Transverse colon (tissue), 4 donors: ENCODE measurements at regions not wholly inside any gene's neighbourhood (a gene's known extent, or its start where the extent isn't known, plus 50 kb on each side); places are given as distances from the start of the nearest gene placed in this dataset.
"Not testable (repeated sequence)": the region's sequence is repeated elsewhere in the genome, so short reads cannot be mapped to it uniquely, and the experiment has no call there.

Experiments
- DNase-seq: peaks from one replicate; pipeline ENCODE4 v3.0.0-alpha.2; 2019
- H3K27ac ChIP-seq, 4 donors: fragments of 200-600 bp; sonication (generic); 2 replicates each; pipeline ENCODE4 v1.5.1; 2016 to 2018; ENCODE audit warnings: inconsistent platforms in 4 of 4
- H3K27me3 ChIP-seq: fragments of 200-600 bp; sonication (generic); 2 replicates; pipeline ENCODE4 v1.5.1; 2017; ENCODE audit warnings: inconsistent platforms
- H3K36me3 ChIP-seq, 4 donors: fragments of 200-600 bp; sonication (generic); 2 replicates each; pipeline ENCODE4 v1.5.1; 2017 to 2019; ENCODE audit warnings: inconsistent platforms in 4 of 4
- H3K4me1 ChIP-seq, 4 donors: fragments of 200-600 bp; sonication (generic); 2 replicates each; pipeline ENCODE4 v1.5.1; 2017 to 2020; ENCODE audit warnings: inconsistent platforms in 4 of 4
- H3K4me3 ChIP-seq, 4 donors: fragments of 200-600 bp; sonication (generic); 1 replicate in 1 of 4; 2 replicates in 3 of 4; pipeline versions ENCODE4 v1.5.1 to v1.6.1; 2017 to 2019; ENCODE audit warnings: inconsistent platforms in 4 of 4
- H3K9me3 ChIP-seq, 2 donors: fragments of 200-600 bp; sonication (generic); 2 replicates each; pipeline ENCODE4 v1.5.1; 2017 to 2019; ENCODE audit warnings: inconsistent platforms in 2 of 2
- EP300 ChIP-seq: sonication (generic); formaldehyde crosslinking; IDR thresholded peaks from one replicate; pipeline ENCODE4 v1.6.1; 2017; ENCODE audit warnings: antibody characterized with exemption, low read depth
- POLR2A ChIP-seq: fragments of 450-650 bp; IDR thresholded peaks from one replicate; pipeline ENCODE4 v1.6.1; 2016; ENCODE audit warnings: antibody characterized with exemption, mild to moderate bottlenecking, moderate library complexity
- POLR2AphosphoS5 ChIP-seq, 3 donors: sonication (generic); formaldehyde crosslinking; IDR thresholded peaks; one replicate each; pipeline ENCODE4 v1.6.1; 2016; ENCODE audit warnings: antibody characterized with exemption in 3 of 3
- WGBS, 2 donors: methylation state at CpG; one replicate each; pipeline ENCODE4 v1.1.5; 2018; ENCODE audit warnings: low coverage in 1 of 2; 5-methylcytosine and 5-hydroxymethylcytosine counted together
- in situ Hi-C, 4 donors: fragments of 200-750 bp; cut with MboI; loops; one replicate each; pipeline versions ENCODE4 v1.15.0 to v1.15.1; 2017; ENCODE audit warnings: low sequenced_read_pairs in 3 of 4, low pct_ligation_motif_present in 1 of 4, low pct_unique_long_range_greater_than_20kb in 1 of 4
- intact Hi-C: fragments of 100-400 bp; cut with DNase I; formaldehyde crosslinking; loops from one replicate; pipeline ENCODE4 v1.15.1; 2023; ENCODE audit warnings: low total_unique reads
- TF ChIP-seq, protein P1 (sequence below), 5 experiments: fragments of 200-600 bp in 3 of 5; fragments of 450-650 bp in 2 of 5; sonication (generic) in 3 of 5; IDR thresholded peaks; 1 replicate in 2 of 5; 2 replicates in 3 of 5; pipeline ENCODE4 v1.5.1; 2016 to 2017; ENCODE audit warnings: antibody characterized with exemption in 5 of 5, inconsistent platforms in 3 of 5, mild to moderate bottlenecking in 2 of 5, moderate library complexity in 1 of 5

DNA sequence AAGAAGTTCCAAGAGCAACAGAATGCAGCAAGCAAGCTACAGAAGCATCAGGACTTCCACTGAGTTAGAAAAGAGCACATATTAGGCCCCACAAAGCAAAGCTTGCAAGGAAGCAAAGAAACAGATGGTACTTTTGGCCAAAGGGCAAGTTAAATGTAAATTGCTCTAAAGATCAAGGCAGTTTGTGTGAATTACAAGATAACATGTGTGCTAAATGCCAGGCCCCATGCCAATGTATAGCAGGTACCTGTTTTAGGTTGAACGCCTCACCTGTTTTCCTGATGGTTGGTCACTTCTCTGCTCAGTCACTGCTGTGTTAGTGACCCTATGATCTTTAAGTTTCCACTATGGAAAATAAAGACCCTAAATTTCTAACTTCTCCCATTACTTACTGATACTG lies 606.5 kb upstream of the GYPC start:
- 50 to 65% methylated on average over 1 of the region's 1 CpG for WGBS, 2 donors
- H3K4me1 ChIP-seq = no peaks in the 10 kb centered on the region
- in situ Hi-C loops (no loop called here), intact Hi-C loops (no loop called here)
- TF ChIP-seq POLR2A (no peak), POLR2AphosphoS5 (IDR thresholded peaks at IDR 0.05) (no peak), EP300 (no peak)
- TF ChIP-seq, protein P1, sequence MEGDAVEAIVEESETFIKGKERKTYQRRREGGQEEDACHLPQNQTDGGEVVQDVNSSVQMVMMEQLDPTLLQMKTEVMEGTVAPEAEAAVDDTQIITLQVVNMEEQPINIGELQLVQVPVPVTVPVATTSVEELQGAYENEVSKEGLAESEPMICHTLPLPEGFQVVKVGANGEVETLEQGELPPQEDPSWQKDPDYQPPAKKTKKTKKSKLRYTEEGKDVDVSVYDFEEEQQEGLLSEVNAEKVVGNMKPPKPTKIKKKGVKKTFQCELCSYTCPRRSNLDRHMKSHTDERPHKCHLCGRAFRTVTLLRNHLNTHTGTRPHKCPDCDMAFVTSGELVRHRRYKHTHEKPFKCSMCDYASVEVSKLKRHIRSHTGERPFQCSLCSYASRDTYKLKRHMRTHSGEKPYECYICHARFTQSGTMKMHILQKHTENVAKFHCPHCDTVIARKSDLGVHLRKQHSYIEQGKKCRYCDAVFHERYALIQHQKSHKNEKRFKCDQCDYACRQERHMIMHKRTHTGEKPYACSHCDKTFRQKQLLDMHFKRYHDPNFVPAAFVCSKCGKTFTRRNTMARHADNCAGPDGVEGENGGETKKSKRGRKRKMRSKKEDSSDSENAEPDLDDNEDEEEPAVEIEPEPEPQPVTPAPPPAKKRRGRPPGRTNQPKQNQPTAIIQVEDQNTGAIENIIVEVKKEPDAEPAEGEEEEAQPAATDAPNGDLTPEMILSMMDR (IDR thresholded peaks at IDR 0.05) = no peak
- H3K36me3 ChIP-seq = no peaks in the 10 kb centered on the region
- H3K4me3 ChIP-seq = no peak overlapping the region
- no peak overlapping the region for H3K27ac ChIP-seq
- DNase-seq = no peak
- no peaks in the 10 kb centered on the region for H3K27me3 ChIP-seq
- peaks cover 4 to 5% of the 10 kb centered on the region in 2 donors for H3K9me3 ChIP-seq

DNA sequence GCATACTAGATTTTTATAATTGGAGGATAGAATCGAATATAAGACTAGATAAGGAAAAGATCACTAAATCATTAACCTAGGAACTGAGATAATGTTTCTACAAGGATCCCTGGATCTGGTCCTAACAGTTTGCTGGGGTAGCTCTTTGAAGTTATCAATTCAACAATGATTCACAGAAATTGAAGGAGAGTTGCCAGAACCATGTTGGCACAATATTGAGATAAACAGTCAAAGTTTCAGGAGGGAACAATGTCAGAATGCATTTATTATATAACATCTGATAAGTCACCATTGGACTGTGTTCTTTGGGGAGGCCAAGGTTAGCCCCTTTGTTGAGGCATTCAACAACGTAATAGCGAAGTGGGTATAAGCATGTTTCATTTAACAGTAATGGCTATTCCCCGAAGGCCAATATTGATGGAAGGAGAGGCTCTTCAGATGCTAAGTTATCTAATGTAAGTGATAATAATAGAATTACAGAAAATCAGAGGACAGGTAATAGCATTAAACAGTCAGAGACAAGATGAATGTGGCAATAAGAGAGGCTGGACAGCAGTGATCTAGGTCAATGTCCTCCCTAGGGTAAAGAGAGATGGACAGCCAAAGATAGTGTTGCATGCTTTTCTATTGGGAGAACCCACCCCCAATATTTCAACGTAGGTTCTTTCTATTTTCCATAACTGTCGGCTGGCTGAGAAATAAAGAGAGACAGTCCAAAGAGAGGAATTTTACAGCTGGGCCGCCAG lies 604.8 kb upstream of the GYPC start:
- Histone ChIP-seq H3K27me3 (no peaks in the 10 kb centered on the region), H3K9me3 (peaks cover 4 to 5% of the 10 kb centered on the region in 2 donors), H3K4me3 (no peak overlapping the region), H3K27ac (no peak overlapping the region), H3K4me1 (no peaks in the 10 kb centered on the region), H3K36me3 (no peaks in the 10 kb centered on the region)
- 81 to 87% methylated on average over 7 of the region's 7 CpGs for WGBS, 2 donors
- intact Hi-C loops (no loop called here), in situ Hi-C loops (no loop called here)
- DNase-seq = no peak
- TF ChIP-seq, protein P1 (IDR thresholded peaks at IDR 0.05) = no peak
- TF ChIP-seq POLR2A (no peak), EP300 (no peak), POLR2AphosphoS5 (IDR thresholded peaks at IDR 0.05) (no peak)

DNA sequence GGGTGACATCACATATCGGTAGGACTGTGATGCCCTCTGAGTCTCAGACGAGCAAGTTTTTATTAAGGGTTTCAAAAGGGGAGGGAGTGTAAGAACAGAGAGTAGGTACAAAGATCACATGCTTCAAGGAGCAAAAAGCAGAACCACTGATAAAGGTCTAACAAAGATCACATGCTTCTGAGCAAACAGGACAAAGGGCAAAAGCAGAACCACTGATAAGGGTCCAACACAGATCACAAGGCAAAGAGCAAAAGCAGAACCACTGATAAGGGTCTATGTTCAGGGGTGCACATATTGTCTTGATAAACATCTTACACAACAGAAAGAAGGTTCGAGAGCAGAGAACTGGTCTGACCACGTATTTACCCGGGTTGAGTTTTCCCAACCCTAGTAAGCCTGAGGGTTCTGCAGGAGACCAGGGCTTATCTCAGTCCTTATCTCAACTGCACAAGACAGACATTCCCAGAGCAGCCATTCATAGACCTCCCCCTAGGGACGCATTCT lies 604.2 kb upstream of the GYPC start:
- H3K4me1 ChIP-seq, in situ Hi-C loops, H3K27me3 ChIP-seq, H3K36me3 ChIP-seq, H3K4me3 ChIP-seq, DNase-seq, H3K27ac ChIP-seq, H3K9me3 ChIP-seq, intact Hi-C loops: not testable (repeated sequence)
- 86 to 93% methylated on average over 2 to 6 of the region's 6 CpGs for WGBS, 2 donors

DNA sequence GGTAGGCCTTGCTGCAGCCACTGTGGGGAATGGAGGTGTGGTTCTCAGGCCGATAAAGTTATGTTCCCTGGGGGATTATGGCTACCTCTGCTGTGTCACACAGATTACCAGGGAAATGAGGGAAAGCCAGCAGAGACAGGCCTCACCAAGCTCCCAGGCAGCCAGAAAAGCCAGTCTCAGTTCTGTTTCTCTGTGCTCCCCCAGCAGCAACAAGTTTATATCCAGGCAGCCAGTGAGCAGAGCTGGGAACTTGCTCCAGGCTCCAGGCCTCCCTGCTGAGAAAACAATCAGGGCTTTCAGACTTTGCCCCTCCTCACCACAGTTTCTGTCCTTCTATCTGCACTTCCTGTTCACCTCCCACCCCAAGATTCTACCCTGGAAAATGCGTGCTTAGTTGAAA lies 596.6 kb upstream of the GYPC start:
- no peaks in the 10 kb centered on the region for H3K9me3 ChIP-seq
- no peaks in the 10 kb centered on the region for H3K36me3 ChIP-seq
- no peak overlapping the region for H3K27ac ChIP-seq
- no peaks in the 10 kb centered on the region for H3K27me3 ChIP-seq
- intact Hi-C loops = no loop called here
- in situ Hi-C loops = no loop called here
- no peak for DNase-seq
- no peak overlapping the region for H3K4me3 ChIP-seq
- TF ChIP-seq POLR2AphosphoS5 (IDR thresholded peaks at IDR 0.05) (no peak), POLR2A (no peak), EP300 (no peak)
- TF ChIP-seq, protein P1 (IDR thresholded peaks at IDR 0.05) = no peak
- H3K4me1 ChIP-seq = no peaks in the 10 kb centered on the region
- 13 to 45% methylated on average over 1 to 2 of the region's 2 CpGs for WGBS, 2 donors
